AG09309 (cell line): ENCODE measurements at regions not wholly inside any gene's neighbourhood (a gene's known extent, or its start where the extent isn't known, plus 50 kb on each side); places are given as distances from the start of the nearest gene placed in this dataset.

Experiments used
- DNase-seq: peaks from one replicate; pipeline ENCODE4 v3.0.0-alpha.2; 2010; ENCODE audit warnings: low read depth
- H3K4me3 ChIP-seq: 2 replicates; pipeline ENCODE4 v1.5.1; 2011; ENCODE audit warnings: mild to moderate bottlenecking, low read depth, low read length, moderate library complexity; ENCODE audit not compliant: control insufficient read depth
- CTCF ChIP-seq: IDR thresholded peaks from 2 replicates; pipeline ENCODE4 v1.5.1; 2011; ENCODE audit warnings: mild to moderate bottlenecking, low read depth, low read length, inconsistent platforms; ENCODE audit not compliant: insufficient read depth, control insufficient read depth; ENCODE audit errors: missing control alignments

- no peak for TF ChIP-seq CTCF
- no peak for DNase-seq
- no peak overlapping the region for H3K4me3 ChIP-seq
Observed at GRCh38 chr13:89227356-89227755, 1556.2 kb downstream of the SLITRK5 start.

- TF ChIP-seq CTCF = no peak
- no peak for DNase-seq
- no peak overlapping the region for H3K4me3 ChIP-seq
Observed at GRCh38 chr13:89238496-89238895, 1567.3 kb downstream of the SLITRK5 start.

GRCh38 chr13:89239361-89240127 is 1568.4 kb downstream of the SLITRK5 start:
- no peak for TF ChIP-seq CTCF
- no peak overlapping the region for H3K4me3 ChIP-seq
- DNase-seq = no peak

- no peak for DNase-seq
- no peak overlapping the region for H3K4me3 ChIP-seq
- TF ChIP-seq CTCF = no peak
Observed at GRCh38 chr13:89255844-89256406, 1584.8 kb downstream of the SLITRK5 start.

- no peak for TF ChIP-seq CTCF
- H3K4me3 ChIP-seq = no peak overlapping the region
- no peak for DNase-seq
Observed at GRCh38 chr13:89267734-89268133, 1596.6 kb downstream of the SLITRK5 start.

- no peak overlapping the region for H3K4me3 ChIP-seq
- DNase-seq = no peak
- no peak for TF ChIP-seq CTCF
Observed at GRCh38 chr13:89269737-89270136, 1598.6 kb downstream of the SLITRK5 start.
